GM19468 (cell line): ENCODE measurements at regions not wholly inside any gene's neighbourhood (a gene's known extent, or its start where the extent isn't known, plus 50 kb on each side); places are given as distances from the start of the nearest gene placed in this dataset.

Source experiments
- ATAC-seq: cut with Tn5 transposase; IDR thresholded peaks from one replicate; pipeline ENCODE4 v1.9.1; 2021; ENCODE audit warnings: mild to moderate bottlenecking, moderate library complexity, moderate number of reproducible peaks; ENCODE audit not compliant: unreplicated experiment; ENCODE audit errors: extremely low read depth

DNA sequence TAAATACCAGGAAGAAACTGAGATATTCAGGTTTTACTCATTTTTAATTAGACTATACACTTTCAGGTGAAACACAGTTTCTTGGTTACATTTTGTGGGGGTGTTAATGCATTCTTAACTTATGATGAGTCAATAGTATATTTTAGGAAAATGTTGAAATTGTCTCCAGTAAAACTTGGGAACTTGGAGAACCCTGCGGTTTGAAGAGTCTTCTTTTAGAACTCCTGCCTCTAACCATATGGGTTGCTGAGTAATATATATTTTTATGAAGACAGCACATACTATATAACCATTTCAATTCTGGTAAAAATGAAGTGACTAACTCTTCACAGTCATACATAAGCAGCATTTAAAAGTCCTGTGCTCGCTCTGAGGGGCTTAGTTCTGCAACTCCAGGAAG is 308.2 kb upstream of the LRATD1 start:
- no peak for ATAC-seq

DNA sequence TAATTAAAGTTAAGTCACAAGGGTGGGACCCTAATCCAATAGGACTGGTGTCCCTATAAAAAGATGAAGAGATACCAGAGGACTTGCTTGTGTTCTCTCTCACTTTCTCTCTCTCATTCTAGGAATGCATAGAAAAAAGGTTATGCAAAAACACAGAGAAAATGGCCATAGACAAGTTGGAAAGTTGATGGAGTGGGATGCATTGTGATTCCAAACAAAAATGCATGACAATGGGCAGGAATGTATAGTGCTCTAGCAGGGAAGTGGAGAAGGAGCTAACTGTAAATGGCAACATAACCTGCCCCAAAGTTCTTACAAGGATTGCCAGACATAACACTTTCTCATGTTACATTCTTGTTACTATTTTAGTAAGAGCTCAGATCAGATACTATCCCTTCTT is 301.6 kb upstream of the LRATD1 start:
- ATAC-seq, result no peak

DNA sequence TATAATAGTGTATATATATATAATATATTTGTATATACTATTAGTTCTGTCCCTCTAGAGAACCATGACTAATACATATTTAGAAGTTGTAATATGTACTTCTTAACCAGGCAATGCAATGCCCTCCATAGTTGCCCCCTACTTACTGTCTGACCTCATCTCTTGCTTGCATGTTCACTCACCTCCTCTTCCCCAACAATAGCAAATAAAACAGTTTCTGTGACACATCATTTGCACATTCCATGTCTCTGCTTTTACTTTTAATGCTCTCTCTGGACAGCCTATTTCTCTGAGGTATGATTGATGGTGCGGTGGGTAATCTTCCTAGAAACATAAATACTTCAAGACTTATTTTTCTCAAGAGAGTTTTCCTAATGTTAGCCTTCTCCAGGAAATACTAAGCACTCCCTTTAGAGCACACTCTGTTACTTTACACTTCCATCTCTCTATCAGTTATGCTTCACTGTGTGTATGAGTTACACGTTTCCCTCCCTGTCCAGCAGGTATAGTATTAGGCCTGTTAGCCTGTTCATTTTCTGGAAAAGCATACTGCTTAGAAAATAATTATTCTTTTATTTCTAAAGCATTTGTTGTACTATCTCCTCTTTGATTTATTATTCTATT is 295.6 kb upstream of the LRATD1 start:
- no peak for ATAC-seq

DNA sequence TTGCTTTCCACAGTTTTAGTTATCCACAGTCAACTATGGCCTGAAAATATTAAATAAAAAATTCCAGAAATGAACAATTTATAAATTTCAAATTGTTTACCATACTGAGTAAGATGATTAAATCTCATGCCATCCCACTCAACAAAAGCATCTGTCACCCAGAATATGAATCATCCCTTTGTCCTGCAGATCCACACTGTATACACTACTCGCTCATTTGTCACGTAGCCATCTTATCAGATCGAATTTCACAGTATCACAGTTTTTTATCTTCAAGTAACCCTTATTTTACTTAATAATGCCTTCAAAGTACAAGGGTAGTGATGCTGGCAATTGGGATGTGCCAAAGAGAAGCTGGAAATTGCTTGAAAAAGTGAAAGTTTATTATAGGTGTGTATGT is 291.8 kb upstream of the LRATD1 start:
- no peak for ATAC-seq

DNA sequence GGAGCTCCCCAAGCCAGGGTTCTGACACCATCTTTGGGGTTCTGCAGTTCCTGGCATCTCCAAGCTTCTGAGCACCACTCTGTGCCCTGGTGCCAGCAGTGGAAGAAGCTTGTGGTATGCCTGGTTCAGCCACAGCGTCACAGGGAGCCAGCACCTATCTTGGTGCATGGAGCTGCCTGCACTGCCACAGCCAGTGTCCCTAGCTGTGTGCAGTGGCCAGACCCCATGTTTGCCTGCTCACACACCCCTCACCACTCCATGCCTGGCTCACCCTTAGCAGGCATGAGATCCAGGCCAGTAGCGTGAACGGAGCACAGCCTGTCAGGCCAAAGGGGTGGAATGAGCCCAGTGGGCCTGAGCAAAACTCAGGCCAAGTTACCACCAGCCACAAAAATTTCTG is 290.2 kb upstream of the LRATD1 start:
- no peak for ATAC-seq

DNA sequence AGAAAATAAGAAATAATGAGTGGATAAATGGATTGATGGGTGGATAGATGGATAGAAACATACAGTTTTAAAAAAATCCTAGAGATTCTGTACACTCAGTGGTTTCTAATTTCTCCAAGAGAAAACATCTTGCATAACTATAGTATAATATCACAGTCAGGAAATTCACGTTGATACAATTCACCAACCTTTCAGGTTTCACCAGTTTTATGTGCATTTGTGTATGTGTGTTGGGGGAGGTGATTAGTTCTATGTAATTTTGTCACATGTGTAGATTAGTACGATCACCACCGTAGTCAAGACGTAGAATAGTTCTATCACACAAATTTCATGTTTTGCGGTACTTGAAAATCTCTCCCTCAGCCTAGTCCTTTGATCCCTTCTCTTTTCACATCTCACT is 288.2 kb upstream of the LRATD1 start:
- ATAC-seq, result no peak

DNA sequence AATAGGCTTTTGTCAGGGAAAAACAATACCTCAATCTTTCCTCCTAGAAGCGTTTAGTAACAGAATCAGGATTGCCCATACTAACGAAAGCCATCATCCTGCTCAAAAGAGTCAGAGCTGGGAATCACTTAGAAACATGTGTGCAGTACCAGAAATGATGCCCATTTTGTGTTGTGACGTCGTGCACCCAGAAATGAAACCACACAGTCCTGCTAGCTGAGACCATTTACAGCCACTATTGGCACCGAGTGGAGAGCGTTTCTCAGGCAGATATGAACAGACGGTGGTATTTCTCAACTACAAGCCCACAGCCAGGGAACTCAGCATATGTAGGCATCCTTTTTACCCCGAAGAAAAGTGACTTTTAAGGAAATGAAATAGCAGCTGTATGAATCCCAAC is 284.3 kb upstream of the LRATD1 start:
- no peak for ATAC-seq

DNA sequence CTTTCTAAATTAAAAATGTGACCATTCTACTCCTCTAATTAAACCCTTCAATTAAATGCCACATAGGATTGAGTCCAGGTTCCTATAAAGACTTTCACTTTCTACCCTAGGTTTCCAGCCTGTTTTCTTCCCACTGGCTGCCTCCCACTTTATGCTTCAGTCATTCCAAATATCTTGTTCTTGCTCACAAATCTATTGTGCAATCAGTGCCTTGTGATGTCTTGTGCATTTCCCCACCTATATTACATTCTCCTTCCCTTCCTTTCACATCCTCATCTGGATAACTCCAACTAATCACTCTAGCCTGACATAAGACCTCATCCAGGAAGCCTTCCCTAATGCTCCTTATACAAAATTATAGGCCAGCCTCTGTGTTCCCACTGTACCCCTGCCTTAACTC is 281.7 kb upstream of the LRATD1 start:
- no peak for ATAC-seq

DNA sequence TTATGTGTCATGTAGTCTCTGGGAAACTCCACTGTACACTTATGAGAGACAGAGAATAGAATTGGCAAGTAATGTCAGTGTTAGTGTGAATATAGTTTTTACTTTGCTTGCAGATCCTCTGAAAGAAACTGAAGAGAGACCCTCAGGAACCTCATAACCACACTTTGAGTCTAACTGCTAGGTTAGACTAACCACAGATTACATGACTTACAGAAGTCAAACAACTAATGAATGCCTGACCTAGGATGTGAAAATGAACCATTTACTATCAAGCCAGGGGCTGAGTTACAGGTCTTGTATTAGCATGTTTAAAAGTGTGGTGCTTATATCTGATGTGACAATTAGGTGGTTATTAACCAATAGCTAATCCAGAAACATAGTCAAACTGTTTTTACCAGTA is 280.4 kb upstream of the LRATD1 start:
- ATAC-seq, result no peak

DNA sequence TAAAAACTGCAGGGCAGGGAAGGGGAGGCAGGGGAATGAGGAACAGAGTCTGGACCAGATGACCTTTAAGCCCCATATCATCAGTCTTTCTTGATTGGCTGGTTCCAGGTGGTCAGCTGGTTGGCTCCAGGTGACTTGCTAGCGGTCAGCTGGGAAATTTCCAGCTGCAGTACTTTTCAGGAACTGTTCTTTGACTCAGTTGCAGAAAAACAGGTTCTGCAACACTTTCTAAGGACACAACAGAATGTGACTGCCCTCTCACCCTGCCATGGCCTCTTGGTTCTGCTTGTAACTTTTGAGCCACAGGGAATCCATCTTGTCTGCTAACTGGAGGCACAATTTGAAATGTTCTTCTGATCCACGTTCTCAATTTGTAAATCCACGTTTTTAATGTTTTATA is 278.3 kb upstream of the LRATD1 start:
- ATAC-seq, result no peak

DNA sequence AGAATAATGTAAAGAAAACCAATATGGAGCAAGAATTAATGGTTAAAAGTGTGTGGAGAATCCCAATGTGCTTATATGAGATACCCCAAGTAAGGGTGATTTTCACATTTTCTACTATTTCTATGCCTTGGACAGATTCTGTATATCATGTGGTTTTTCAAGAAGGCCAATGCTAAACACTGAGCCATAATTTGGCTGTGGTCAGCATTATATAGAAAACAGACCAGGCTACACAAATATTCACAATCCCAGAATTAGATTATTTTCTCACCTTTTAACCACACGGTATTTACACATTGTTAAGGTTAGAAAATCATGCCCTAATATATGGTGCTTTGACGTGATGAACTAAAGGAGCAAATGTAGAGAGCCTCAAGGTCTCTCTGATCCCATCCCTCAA is 277.4 kb upstream of the LRATD1 start:
- no peak for ATAC-seq

DNA sequence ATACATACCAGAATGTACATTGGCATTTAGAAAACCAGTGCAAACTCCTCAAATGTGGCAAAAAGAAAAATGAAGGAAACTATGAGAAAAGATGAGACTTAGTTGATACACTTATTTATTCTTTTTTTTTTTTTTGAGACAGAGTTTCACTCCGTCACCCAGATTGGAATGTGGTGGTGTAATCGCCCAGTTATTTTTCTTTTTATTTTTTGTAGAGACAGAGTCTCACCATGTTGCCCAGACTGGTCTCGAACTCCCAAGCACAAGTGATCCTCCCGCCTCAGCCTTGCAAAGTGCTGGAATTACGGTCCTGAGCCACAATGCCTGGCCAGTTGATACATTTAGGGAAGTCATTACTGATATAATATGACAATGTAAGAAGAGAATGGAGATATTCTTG is 274.2 kb upstream of the LRATD1 start:
- no peak for ATAC-seq

DNA sequence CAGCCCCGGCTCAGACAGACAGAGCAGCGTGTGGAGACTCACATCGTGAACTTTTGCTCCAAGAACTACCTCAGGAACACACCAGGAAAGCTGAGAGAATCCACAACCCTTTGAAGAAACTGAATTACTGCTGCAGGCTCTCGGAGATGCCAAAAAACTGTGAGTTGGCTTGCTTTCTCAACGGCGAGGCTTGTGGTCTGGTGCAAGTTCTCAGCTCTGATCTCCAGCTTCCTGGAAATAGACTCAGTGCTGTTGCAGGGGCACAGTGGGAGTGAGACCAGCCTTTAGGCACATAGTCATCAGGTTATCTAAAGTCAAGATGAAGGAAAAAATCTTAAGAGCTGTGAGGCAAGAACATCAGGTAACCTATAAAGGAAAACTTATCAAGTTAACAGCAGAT is 273.7 kb upstream of the LRATD1 start:
- ATAC-seq, result no peak

DNA sequence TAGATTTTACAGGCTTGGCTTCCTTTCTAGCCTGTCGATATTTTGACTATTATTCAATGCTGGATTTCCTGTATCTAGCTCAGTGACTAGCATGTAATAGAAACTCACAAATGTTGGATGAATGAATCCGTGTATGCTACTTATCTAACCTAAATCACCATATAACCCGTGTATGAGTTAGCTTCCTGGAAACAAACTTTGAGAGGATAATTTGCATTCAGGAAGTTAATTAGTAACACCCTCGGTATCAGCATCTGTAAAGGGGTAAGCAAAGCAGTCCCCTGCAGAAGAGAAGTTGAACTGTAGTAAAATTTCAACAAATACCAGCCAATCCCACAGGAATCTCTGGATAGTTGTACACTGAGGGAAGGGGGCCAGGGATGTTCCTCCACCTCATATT is 269.4 kb upstream of the LRATD1 start:
- ATAC-seq, result no peak

DNA sequence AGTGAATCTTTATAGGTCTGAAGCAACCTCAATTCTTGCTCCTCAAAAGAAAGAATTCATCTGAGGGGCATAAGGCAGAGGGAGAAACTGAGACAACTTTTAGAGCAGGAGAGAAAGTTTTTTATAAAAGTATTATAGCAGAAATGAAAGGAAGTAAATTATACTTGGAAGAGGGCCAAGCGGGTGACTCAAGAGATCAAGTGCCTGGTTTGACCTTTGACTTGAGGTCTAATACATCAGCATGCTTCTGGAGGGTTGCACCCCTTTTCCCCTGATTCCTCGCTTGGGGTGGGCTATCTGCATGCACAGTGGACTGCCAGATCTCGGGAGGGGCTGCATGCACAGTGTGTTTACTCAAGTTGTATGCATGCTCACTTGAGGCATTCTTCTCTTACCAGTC is 268.5 kb upstream of the LRATD1 start:
- no peak for ATAC-seq

DNA sequence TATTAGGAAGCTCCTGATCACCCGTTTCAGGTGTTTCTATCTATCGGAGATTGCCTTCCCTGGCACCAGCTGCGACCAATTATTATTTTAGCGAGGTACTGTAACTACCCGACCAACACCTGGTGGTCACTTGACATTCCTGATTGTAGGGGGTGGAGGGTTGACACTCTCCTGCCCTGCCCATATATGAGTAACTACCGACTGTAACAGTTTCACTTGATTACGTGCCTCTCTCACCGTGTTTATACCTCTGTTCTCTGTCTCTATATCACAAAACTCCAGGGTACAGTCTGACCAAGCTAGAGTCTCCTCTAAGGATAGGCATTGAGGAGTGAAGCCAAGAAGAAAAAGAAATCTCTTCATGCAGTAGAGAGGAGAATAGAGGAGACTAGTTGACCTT is 268.0 kb upstream of the LRATD1 start:
- ATAC-seq, result no peak

DNA sequence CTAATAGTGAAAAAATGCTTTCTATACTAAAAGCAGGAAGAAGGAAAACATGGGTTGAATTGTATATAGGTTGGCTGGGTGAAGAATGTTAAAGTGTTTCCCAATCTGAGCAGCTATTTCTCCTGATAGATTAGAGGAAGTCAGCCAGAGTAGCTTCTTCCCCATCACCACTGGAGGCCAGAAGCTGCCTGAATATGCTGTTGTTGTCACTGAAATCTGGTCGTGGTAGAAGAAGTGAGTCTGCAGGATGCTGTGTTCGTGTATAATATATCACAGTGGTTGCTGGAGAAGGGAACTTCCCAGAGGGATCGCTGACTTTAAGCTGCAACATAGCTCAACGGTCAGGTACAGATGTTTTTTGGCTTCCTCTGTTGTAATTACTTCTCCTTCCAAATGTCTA is 247.5 kb upstream of the LRATD1 start:
- no peak for ATAC-seq

DNA sequence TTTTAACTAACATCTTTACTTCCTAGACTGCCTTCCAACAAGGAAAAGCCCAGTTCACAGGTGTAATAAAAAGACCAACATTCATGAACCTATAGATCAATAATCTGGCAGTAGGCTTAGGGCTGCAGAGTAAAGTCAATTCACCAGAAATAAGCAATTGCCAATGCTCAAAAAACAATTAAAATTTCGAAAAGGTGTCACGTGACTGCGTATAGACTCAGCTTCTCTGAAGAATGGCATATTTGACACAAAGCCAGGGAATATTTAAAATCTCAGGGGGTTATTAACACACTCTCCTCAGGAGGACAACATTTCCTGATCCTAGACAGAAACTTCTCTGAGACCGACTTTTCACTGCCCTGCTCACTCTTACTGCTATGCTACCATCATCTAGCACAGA is 245.2 kb upstream of the LRATD1 start:
- ATAC-seq, result no peak

DNA sequence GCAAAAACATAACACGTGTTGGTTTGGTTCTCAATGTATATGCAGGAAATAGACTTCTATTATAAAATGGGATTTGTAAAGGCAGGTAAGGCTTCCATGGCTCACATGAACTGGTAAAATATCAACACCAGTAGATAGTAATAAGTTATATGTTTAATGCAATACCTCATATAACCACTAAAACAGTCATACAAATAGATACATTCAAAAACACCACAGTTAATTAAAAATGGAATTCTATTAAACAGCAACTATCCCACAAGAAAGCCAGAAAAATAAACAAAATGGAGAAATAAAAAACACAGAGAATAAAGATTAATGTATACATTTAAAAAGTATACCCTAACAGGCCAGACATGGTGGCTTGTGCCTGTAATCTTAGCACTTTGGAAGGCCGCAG is 243.8 kb upstream of the LRATD1 start:
- ATAC-seq, result no peak

DNA sequence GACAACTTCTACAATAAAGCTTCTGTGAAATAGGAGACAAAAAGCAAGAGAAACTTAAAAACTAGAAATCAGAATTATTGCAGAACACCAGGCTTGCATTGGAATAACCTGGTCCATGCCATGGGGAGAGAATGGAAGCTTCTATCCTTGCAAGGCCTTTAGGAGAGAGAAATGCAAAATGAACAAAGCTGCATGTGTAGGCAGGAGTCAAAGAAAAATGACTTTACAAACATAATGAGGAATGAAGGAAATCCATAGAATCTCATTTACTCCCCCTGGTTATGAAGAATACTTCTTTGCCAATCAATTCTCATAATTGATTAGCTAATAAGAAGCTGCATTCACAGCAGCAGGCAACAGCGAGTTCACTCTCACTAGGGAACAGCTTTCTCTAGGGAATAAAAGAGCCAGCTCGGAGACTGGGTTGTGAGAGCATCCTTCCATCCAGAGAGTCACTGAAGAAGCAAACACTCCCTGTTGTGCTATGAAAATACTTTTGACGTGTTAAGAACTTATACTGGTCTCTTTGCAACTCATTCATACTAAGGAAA is 235.9 kb upstream of the LRATD1 start:
- no peak for ATAC-seq

DNA sequence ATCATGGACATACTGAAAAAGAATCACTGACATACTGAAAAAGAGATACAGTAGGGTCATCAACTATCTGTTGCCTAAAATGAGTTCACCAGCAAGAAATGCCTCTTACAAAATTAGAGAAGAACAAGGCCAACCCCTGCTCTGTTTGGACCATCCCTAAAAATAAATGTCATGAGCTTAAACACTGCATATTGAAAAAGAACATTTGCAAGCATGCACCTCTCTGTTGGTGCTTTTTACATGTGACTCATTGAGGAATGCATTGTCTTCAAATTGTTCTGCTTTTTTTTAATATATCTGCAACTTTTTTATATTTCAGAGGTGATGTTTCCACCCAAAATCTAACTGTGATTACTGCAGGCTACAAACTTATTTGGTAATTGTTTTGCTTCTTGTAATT is 233.9 kb upstream of the LRATD1 start:
- no peak for ATAC-seq

DNA sequence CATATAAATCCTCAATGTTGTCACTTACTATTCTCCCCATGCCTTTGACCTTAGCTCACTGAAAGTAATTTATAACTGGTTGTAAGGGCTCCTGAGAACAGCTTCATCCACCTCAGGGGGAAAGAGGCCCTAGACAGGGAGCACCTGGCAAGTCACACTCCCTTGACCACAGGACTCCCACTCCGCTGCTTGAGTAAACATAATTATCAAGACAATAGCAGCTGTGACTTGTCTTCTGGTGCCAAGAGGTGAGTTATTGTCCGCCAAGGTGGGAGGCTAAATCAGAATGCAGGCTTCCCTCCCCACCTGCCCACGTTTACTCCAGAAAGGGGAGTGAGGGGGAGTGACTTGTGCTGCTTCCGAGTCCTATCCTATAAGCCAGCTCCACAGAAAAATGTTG is 230.6 kb upstream of the LRATD1 start:
- no peak for ATAC-seq

DNA sequence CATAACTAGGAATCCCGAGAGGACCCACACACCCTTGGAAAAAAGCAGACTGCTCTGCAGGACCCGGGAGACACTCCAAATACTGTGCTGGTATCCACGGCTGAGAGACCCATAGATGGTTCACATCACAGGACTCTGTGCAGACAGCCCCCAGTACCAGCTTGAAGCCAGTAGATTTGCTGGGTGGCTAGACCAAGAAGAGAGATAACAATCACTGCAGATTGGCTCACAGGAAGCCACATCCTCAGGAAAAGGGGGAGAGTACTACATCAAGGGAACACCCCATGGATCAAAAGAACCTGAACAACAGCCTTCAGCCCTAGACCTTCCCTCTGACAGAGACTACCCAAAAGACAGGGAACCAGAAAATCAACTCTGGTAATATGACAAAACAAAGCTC is 223.8 kb upstream of the LRATD1 start:
- no peak for ATAC-seq
